8988T (cell line): ENCODE measurements at regions not wholly inside any gene's neighbourhood (a gene's known extent, or its start where the extent isn't known, plus 50 kb on each side); places are given as distances from the start of the nearest gene placed in this dataset.
"Not testable (repeated sequence)": the region's sequence is repeated elsewhere in the genome, so short reads cannot be mapped to it uniquely, and the experiment has no call there.

ENCODE experiments used
- DNase-seq: peaks from one replicate; pipeline ENCODE4 v3.0.0; 2011

DNA sequence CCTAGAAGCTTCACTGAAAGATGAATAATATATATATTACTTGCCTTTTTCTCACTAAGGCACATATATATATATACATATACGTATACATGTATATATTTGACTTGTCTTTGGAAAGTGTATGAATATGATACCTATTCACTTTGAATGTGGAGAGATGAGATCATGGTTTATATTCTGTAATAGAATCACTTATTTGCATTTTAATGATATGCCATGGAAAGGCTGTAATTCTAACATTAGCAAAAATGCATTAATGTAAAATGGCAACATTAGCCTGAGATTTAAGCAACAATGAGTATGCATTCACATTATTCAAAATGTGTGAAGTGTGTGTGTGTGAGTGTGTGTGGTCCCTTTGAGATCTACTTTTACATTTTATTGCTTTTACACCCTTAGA, 54.5 kb upstream of the PRKD1 start:
- no peak for DNase-seq

GRCh38 chr14:29982993-29983392, 55.3 kb upstream of the PRKD1 start:
- no peak for DNase-seq

GRCh38 chr14:29990344-29990857, 62.8 kb upstream of the PRKD1 start:
- DNase-seq = not testable (repeated sequence)

- no peak for DNase-seq
These were observed 63.3 kb upstream of the PRKD1 start for GRCh38 chr14:29990993-29991392.

DNA sequence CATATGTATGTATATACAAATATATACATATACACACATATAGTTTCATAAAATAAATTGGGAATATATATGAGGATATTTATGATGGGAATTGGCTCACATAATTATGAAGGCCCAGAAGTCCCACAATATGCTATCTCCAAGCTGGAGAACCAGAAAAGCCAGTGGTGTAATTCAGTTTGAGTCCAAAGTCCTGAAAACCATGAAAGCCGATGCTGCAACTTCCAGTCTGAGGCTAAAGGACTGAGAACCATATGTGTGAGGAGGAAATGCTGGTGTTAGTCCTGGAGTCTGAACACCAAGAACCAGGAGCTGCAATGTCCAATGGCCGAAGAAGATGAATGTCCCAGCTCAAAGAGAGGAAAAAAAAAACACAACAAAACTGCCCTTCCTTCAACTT, 65.5 kb upstream of the PRKD1 start:
- DNase-seq = no peak

DNA sequence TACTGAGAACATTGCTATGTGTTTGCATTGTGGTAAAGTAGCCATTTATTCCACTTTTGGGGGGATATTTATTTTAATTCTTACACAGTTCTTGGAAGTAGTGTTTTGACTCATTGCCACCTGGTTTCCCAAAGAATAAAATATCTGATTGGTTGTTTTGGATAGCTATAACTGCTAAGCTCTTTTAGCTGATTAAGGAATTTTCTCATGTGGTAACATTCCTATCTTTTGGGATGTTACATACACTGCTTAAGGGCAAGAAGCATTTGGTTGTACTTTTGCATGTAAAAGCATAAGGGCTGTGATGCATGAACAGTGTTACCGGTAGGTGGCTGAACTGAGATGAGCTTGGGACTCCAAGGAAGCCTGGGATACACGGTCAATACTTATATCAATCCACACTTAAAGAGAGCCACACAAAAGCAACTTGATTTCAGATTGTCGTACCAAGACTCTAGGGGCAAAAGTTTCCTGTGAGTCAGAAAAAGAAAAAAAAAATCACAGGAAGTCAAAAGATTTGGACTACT, 71.4 kb upstream of the PRKD1 start:
- no peak for DNase-seq

DNA sequence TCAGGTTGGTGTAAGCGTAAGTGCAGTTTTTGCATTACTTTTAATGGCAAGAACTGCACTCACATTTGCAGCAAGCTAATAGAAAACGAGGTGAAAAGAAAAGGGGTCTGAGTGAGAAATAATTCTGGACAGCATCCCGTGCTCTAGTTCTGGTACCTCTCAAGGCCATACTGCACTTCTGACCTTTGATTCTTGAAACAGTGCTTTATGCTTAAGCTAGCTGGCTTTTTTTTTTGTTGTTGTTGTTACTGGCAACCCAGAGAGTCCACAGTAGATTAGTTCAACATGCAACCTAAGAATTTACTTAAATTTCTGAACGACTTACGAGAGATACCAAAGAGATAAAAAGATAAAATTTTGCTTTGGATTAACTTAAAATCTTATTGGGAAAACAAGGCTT, 75.2 kb upstream of the PRKD1 start:
- no peak for DNase-seq

GRCh38 chr14:30005114-30005808, 77.6 kb upstream of the PRKD1 start:
- peak; percentile 15 for DNase-seq

GRCh38 chr14:30006695-30007094, 79.0 kb upstream of the PRKD1 start:
- no peak for DNase-seq

- no peak for DNase-seq
These were observed 87.8 kb upstream of the PRKD1 start for GRCh38 chr14:30015489-30015888.

DNA sequence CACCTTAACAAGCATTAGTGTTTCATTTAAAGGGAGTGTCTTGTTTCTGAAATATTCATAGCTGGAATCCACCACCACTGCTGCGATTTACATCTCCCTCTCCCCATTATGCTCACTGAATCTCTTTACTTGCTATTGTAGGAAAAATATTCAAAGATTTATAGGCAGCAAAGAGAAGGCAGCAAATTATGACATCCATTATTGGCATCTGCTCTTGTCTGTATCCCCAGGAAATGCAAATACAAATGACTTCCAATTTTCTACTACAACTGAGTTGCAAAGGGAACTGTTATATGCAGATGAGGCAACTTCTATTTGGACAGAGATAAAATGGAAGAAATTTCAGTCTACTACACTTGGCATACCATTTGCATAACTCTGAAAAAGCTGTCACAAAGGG, 88.4 kb upstream of the PRKD1 start:
- no peak for DNase-seq

DNA sequence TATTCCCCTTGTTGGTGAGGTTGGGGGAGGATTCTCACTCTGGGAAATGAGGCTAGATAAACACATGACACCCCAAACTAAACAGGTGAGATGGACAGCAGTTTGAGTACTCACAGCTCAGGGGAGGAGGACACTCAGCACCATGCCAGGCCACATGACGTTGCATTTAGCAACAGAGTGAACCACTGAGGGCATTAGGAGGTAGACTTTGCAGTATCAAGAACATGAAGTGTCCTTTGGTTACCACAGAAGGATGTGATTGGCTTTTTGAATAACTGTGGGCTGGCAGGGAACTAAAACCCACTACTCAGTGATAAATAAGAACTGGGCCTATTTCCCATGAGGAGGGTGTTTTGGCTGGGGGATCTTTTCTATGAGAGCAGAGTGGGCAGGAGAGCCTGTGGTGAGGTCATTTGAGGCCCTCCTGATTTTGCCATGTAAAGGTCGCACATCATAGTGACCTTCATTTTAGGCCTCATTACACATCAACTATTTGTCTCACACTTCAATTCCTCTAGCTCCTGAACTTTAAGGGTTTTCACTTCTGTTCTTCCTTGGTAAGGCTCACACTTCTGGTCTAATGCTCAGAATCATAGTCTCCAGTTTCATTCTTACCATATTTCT, 89.8 kb upstream of the PRKD1 start:
- DNase-seq = no peak

GRCh38 chr14:30020271-30020670, 92.6 kb upstream of the PRKD1 start:
- no peak for DNase-seq

DNA sequence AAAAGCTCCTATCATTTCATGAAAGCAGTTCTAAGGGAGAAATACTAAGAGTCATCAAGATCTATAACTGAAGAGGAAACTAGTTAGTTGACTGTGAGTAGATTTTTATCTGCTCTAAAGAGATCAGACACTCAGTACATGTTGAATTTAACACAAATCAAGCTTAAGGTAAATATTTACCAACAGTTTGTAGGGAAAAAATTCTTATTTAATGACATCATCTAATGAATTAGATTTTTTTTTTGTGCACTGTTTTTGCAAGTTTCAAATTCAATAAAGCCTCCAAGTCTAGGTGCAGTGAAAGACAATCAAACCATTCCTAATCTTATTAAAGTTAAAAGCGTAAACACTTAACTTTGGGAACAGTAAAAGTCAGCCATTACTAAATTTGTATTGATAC, 93.0 kb upstream of the PRKD1 start:
- DNase-seq = no peak

DNA sequence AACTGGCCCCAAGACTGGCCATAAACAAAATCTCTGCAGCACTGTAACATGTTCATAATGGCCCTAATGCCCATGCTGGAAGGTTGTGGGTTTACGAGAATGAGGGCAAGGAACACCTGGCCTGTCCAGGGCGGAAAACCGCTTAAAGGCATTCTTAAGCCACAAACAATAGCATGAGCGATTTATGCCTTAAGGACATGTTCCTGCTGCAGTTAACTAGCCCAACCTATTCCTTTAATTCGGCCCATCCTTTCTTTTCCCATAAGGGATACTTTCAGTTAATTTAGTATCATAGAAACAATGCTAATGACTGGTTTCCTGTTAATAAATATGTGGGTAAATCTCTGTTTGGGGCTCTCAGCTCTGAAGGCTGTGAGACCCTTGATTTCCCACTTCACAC, 95.7 kb upstream of the PRKD1 start:
- DNase-seq = not testable (repeated sequence)

GRCh38 chr14:30034152-30034551, 106.5 kb upstream of the PRKD1 start:
- DNase-seq = no peak

DNA sequence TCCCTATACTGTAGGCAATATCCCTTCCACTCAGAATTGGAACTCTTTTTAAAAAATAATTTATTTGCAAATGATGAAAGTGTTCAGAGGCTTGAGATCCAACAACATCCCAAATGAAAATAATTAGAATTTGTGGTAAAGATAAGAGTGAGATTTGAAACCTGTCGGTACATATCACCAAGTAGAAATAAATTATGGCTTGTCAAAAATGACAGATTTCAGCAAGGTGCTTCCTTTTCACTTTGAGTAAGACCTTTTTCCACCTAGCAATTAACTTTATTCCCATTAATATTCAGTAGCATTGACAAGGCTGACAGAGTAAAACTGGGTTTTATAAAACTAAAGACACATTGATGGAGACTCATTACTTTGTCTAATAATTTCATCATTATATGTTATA, 107.7 kb upstream of the PRKD1 start:
- no peak for DNase-seq

- no peak for DNase-seq
These were observed 118.1 kb upstream of the PRKD1 start for GRCh38 chr14:30045720-30046119.

DNA sequence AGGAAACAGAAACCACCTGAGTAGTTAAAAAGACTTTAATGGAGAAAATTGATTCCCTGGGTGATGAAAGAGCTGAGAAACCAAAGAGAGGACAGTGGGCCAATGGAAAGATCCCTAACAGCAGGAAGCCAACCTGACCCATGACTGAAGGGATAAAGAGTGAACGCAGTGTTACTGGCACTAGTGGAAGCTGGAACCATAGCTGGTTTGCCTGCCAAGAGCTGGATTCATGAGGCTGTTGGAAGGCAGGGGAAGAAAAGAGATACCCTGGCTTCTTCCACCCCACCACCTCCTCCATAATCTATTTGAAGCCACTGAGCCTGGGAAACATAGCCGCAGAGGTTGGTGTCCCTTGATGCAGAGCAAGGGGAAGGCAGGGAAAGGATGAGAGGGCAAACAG, 125.5 kb upstream of the PRKD1 start:
- DNase-seq = no peak

- DNase-seq = no peak
These were observed 126.6 kb upstream of the PRKD1 start for GRCh38 chr14:30054201-30054600.

- DNase-seq = no peak
These were observed 130.8 kb upstream of the PRKD1 start for GRCh38 chr14:30058401-30058800.

DNA sequence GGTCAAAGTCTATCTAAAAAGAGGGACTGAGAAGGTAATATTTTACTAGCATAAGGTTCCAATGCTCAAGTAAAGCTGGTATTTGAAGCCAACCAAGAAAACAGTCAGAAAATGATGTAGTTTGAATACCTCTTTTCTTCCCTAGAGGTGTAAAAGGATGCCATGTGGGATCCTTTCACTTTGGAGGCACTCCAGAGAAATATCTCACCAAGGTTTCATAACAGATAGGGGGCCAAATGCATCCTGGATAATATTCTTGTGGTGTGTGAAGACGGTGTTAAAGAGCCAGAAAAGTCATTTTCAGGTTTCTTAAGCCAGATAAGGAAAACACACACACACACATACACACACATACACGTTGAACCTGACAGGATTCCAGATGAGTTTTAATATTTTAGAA, 136.1 kb upstream of the PRKD1 start:
- no peak for DNase-seq

- DNase-seq = no peak
These were observed 136.8 kb upstream of the PRKD1 start for GRCh38 chr14:30064454-30064853.

GRCh38 chr14:30069536-30069935, 141.9 kb upstream of the PRKD1 start:
- DNase-seq = no peak

DNA sequence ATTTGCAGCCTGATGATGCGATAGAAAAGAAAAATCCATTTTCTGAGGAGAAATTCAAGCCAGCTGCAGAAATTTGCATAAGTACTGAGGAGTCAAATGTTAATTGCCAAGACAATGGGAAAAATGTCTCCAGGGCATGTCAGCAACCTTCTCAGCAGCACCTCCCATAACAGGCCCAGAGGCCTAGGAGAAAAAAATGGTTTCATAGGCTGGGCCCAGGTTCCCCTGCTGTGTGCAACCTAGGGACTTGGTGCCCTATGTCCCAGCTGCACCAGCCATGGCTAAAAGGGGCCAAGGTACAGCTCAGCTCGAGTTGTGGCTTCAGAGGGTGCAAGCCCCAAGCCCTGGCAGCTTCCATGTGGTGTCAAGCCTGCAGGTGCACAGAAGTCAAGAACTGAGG, 144.8 kb upstream of the PRKD1 start:
- not testable (repeated sequence) for DNase-seq
